Epithelial cell of esophagus (primary cell): ENCODE measurements at regions not wholly inside any gene's neighbourhood (a gene's known extent, or its start where the extent isn't known, plus 50 kb on each side); places are given as distances from the start of the nearest gene placed in this dataset.

Experiments
- DNase-seq: peaks from one replicate; pipeline ENCODE4 v3.0.0; 2010; ENCODE audit warnings: low read depth
- H3K4me3 ChIP-seq: 2 replicates; pipeline ENCODE4 v1.5.1; 2011; ENCODE audit warnings: mild to moderate bottlenecking, low read length, control low read depth
- TF ChIP-seq, protein P1 (sequence below): IDR thresholded peaks from 2 replicates; pipeline ENCODE4 v1.5.1; 2011; ENCODE audit warnings: low read depth, mild to moderate bottlenecking, low read length, control low read depth, inconsistent platforms; ENCODE audit not compliant: insufficient read depth; ENCODE audit errors: missing control alignments

DNA sequence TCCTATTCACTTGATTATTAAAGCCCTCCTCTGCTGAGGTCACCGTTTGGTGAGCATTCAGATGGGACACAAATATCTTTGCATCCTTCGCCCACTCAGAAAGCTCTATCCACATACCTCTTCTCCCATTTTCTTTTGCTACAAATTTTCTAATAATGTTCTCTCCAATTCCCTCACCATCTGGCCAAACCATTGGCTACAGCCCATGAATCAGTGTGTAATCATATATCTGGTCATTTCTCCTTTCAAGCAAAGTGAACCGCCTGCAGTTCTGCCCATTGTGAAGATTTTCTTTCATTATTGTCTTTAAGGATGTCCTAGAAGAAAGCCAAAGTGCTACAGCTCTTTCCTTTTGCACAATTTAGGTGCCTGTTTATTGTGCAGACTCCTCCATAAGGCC, 54.2 kb upstream of the DAPK1 start:
- TF ChIP-seq, protein P1, sequence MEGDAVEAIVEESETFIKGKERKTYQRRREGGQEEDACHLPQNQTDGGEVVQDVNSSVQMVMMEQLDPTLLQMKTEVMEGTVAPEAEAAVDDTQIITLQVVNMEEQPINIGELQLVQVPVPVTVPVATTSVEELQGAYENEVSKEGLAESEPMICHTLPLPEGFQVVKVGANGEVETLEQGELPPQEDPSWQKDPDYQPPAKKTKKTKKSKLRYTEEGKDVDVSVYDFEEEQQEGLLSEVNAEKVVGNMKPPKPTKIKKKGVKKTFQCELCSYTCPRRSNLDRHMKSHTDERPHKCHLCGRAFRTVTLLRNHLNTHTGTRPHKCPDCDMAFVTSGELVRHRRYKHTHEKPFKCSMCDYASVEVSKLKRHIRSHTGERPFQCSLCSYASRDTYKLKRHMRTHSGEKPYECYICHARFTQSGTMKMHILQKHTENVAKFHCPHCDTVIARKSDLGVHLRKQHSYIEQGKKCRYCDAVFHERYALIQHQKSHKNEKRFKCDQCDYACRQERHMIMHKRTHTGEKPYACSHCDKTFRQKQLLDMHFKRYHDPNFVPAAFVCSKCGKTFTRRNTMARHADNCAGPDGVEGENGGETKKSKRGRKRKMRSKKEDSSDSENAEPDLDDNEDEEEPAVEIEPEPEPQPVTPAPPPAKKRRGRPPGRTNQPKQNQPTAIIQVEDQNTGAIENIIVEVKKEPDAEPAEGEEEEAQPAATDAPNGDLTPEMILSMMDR: no peak
- no peak overlapping the region for H3K4me3 ChIP-seq
- no peak for DNase-seq

DNA sequence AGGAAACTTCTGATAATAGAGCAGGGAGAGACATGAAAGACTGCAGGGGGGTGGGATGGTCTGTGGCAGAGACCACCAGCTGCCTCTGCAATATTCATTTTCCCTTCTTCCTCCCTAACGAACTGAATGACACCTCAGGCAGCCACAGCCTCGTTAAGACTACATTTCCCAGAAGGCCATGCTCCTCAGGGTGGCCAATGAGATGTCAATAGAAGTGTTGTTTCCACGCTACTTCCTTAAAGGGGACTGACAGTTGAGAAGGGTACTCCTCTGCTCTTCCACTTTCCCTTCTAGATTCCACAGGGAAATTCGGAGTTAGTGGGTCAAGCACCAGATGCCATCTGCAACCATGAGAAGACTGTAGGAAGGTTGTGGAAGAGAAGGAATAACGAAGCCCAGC, 52.0 kb upstream of the DAPK1 start:
- DNase-seq: peak; percentile 10
- H3K4me3 ChIP-seq: no peak overlapping the region
- TF ChIP-seq, protein P1: no peak

DNA sequence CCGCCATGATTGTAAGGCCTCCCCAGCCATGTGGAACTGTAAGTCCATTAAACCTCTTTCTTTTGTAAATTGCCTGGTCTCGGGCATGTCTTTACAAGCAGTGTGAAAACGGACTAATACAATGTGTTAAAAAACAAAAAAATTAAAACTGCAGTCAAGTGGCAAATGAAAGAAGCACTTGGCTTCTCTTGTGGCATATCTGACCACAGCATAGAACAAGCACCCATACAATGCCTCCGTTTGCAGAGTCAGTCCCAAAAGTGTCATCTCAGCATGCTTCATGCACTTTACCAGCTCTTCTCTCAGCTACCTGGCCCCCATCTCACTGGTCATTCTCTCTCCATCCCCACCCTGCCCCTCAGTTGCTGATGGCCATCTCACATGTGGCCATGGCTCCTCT, 51.1 kb upstream of the DAPK1 start:
- H3K4me3 ChIP-seq: no peak overlapping the region
- no peak for DNase-seq
- TF ChIP-seq, protein P1: no peak

DNA sequence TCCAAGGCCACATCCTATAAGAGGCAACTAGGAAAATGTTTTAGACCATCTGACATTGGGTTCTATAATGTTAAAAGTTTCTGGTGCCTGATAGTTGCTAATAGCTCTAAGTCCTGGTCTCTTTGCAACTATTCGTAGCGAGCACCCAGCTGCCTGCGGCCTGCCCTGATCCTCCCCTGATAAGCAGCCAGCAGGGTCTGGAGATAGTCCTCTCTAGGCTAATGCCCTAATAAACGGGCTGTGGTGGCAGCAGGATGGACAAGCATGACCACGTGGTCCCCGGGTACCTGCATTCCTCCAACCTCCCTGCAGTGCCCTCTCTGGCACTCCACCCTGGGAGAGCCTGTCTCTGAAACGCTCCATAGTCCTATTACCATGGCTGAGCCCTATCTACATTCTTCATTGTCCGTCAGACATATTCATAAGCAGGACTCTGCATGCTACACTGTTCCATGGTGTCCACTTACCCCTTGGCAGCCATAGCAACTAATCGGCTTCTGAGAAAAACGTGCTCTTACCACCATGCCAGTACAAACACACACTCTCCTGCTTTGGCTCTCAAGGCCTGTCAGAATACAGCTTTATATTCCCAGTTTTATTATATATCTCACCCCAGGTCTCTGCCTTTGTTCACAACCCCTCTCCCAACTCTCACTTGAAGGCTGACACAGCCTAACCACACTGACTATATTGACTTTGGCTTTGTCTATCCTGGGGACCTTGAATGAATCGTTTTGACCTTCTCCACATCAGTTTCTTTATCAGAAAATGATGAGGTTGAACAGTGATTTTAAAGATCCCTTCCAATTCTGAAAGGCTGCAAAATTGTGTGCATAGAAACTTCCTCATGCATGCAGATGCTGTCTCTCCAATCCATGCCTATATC, 49.9 kb upstream of the DAPK1 start:
- no peak overlapping the region for H3K4me3 ChIP-seq
- DNase-seq: no peak
- TF ChIP-seq, protein P1: no peak
